HG02798 (cell line): ENCODE measurements at regions not wholly inside any gene's neighbourhood (a gene's known extent, or its start where the extent isn't known, plus 50 kb on each side); places are given as distances from the start of the nearest gene placed in this dataset.
"Not testable (repeated sequence)": the region's sequence is repeated elsewhere in the genome, so short reads cannot be mapped to it uniquely, and the experiment has no call there.

ENCODE experiments used
- ATAC-seq: cut with Tn5 transposase; IDR thresholded peaks from one replicate; pipeline ENCODE4 v1.9.1; 2021; ENCODE audit warnings: mild to moderate bottlenecking; ENCODE audit not compliant: unreplicated experiment, poor library complexity

DNA sequence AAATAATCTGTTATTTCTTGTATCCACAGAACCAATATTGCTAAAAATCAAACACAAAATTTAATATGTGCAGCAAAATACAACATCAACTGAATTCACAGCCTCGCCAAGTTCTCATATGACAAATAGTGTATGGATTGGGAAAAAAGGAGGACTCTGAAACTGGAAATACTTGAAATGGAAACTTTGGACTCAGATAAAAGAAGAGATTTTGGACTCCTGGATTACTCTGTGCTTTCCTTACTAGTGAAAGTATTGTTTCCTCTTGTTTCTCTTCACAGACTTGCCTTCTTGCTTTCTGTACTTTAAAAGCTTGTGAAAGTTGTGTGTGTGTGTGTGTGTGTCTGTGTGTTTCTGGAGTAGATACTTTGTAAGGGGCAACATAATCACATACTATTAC lies 1596.3 kb downstream of the PCDH9 start:
- no peak for ATAC-seq

DNA sequence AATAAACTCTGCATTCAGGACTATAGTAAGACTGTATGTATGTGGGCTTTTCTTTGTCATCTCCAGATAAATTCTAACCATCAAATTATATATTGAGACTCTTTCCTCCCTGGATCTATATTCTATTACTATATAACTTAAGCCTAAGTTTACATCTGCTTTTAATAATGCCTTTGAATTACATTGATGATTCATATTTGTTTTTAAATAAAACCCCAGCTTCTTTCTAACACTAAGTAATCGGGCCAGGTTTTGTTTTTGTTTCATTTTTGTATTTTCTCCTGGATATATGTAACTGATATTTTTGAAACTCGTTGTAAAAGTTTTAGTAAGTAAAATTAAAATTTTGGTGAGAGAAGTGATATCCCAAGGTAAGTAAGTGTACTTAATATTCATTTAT lies 1599.1 kb downstream of the PCDH9 start:
- ATAC-seq: no peak

DNA sequence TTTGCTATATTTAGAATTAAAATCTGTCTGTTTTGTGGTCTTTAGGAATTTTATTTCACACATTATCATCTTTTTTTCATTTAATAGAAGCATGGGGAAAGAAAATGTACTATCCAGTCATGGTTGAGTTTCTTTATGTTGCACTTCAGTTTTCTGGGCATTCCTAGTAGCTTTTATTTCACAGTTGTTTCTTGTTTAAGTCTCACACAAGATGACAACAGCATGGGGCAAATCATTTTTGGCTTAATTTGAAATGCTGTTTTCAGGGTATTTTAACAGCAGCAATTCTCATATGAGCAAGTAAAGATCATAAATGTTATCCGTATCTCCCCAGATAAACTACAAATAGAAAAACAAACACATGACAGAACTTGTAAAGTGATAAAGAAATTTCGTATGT lies 1600.2 kb downstream of the PCDH9 start:
- no peak for ATAC-seq

DNA sequence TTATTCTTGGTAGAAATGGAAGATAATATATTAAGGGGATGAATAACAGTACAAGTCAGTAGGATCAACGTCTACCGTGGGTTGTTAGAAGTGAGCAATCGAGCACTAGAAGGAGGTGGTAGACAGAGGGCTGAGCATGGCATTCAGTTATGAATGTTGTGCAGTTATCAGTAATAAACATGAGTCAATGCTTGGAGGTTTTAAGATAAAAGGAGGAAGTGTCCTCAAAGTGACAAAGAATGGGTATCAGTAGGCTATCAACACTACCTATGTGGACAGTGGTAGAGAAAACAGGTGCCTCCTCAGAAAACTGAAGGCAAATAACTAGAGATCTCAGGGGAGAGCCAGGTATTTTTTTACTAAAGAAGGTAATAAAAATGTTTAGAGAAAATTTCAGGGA lies 1607.0 kb downstream of the PCDH9 start:
- no peak for ATAC-seq

DNA sequence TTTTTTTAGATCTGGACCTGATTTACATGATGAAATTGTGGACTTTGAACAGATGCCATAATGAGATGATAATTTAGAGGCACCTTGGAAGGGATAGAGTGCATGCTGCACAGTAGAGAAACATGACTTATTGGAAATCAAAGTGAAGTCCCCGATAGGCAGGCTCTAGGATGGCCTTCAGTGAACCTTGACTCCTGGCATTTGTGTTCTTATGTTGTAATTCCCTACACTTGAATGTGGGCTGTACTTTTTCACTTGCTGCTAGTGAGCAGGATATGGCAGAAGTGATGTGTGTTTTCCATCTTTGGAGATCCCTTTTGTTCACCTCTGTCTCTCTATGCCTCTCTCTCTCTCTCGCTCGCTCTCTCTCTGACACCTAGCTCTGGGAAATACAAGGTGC lies 1614.6 kb downstream of the PCDH9 start:
- no peak for ATAC-seq

DNA sequence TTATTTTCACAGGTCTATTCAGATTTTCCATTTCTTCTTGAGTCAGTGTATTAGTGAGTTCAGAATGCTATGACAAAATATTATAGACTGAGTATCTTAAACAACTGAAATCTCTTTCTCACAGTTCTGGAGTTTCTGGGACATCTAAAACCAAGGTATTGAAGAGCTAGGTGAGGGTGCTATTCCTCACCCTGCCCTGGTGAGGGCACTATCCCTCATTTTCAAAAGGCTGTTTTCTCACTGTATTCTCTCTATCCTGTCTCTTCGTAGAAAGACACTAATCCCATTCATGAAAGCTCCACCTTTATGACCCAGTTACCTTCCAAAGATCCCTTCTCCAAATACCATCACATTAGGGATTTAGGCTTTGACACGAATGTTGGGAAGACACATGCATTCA lies 1617.1 kb downstream of the PCDH9 start:
- ATAC-seq: no peak

DNA sequence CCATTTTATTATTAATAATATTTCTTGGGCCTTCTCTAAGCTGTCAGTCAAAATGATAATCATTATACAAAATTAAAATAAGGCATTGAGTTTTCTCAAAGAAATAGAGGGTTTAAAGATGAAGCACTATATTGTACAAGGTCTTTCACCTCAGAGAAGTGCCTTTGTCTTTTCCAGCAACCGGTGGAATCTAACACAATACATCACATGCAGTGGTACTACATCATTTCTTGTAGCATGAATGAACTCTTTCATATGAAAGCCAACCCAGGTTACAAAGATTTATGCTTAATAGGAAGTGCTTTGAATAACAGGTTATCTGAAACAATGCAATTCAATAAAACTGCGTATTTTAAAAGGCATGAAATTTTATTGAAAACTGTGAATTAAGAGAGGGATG lies 1620.8 kb downstream of the PCDH9 start:
- no peak for ATAC-seq

DNA sequence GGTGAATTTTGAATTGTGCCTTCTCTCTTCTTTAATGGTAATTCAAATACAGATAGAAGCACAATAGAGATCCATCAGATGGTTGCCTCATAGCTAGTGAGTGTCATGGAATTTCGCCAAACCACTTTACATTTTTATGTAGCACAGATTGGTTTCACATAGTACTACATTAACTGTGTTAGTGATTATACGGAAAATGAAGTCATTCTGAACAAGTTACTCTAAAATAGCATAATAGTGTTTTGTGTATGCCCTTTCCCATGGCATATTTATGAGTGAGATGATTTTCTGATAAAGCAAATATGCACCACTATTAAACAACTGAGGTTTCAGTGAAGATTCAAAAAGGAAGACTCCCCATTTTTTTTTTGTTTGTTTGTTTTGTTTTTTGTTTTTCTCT lies 1623.5 kb downstream of the PCDH9 start:
- ATAC-seq: no peak

DNA sequence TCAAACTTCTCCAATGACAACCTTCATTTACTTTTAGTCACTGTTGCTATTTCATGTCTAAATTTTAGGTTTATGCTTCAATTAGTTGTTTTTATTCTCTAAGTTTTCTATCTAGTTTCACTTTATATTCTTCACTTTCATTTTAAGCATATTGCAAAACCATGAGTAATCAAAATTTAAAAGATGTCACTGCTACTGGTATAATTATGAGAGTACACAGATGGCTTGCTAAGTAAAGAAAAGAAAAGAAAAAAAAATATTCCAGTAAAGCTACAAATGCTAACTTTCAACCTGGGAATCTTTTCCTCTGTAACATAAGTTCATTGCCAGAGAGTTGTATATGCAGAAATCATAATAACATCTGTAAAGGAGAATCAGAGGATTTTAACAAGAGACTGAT lies 1624.7 kb downstream of the PCDH9 start:
- ATAC-seq: no peak

DNA sequence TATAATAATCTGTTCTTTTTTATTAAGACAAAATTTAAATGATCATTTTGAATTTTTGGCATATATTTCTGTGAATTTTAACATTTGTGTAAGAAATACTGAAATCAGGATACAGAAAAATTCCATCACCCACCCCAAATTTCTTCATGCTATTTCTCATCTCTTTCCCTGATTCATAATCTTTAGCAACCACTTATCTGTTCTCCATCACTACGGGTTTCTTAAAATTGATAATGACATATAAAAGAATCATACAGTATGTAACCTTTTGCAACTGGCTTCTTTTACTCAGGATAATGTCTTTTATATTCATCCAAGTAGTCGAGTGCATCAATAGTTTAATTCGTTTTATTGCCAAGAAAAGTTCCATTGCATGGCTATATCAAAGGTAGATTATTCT lies 1627.0 kb downstream of the PCDH9 start:
- ATAC-seq: no peak

DNA sequence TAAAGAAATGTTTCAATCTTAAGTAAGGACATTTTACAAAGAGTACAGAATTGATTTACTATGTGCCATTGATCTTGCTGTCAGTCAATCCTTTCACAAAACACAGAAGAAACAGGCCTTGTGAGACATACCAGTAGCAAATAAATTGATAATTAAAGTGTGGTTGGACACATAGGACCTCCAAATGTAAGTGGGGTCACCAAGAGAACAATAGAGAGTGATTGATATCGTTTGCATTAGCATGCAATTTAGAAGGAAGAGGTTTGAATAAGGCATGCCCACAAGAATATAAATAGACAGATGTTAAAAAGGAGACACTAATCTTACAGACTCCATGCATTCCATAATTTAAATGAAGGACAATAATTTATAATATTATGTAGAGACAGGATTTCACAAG lies 1628.3 kb downstream of the PCDH9 start:
- ATAC-seq: no peak

DNA sequence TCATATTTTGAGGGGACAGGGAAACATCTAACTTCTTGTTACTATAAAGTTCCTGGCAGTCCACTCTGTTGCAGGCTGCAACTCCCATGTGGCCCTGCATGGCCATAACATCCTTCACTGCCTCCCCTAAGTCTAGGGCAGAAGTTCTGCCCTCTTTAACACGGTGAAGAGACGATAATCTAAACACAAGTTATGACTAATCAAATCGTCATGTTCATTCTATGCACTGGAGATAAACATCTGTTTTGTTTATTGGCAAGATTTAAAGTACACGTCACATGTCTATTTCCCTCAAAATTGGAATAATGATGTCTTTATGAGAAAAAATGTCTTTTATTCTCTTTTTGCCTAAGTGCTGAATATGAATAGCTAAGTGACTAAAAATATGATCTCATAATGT lies 1629.4 kb downstream of the PCDH9 start:
- ATAC-seq: no peak

DNA sequence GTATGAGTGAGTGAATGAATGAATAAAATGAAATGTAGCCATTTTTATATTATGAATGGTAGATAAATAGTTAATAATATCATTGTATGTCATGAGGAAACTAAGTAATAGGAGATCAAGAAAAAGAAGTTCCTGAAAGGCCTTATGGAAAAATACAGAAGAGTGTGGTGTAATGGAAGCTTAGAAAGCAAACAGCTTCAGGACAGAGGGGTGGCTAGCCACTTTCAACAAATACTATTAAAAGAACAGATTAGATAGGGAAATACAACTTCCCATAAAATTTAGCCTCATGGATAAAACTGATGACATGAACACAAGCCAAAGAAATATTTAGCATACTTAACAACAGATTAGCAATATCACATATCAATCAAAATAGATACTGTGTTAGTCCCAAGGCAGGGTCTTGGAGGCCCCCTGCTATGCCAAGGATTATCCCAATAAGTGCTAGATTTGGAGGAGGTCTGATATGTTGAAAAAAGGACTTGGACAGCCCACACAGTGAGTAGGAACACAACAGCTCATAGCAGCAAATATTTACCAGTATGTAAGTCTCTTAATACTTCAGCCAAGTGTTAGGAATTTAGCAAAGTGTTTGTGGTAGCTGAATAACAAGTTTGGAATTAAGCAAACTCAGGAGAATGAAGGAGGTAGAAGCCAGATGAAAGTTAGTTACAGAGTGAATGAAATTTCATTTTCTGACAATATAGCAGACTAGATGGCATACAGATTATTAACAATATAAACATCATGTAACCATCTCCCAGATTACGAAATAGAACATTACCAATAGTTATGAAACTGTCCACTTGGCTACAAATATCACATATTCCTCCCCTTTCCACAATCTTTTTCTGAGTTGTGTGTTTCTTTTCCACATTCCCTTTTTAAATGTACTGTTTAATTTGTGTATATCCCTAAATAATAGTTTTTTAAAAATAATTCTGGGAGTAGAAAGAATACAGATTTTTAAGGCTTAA lies 1632.0 kb downstream of the PCDH9 start:
- ATAC-seq: no peak

DNA sequence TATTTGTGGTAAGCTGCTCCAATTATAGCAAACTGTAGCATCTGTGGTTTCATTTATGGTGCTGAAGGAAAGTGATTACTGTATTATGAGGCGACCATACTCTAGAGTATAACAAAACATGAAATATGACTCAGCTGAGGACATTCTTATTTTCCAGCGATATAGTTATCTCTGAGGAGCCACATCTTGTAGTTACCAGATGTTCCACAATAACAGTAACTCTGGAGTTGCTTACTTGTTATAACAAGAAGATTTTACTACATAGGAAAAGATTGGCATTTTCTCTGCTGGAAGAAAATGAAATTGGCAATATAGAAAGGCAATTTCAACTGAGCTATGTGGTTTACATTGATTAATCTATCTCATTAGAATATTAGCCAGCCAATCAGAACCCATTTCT lies 1634.2 kb downstream of the PCDH9 start:
- ATAC-seq: no peak

DNA sequence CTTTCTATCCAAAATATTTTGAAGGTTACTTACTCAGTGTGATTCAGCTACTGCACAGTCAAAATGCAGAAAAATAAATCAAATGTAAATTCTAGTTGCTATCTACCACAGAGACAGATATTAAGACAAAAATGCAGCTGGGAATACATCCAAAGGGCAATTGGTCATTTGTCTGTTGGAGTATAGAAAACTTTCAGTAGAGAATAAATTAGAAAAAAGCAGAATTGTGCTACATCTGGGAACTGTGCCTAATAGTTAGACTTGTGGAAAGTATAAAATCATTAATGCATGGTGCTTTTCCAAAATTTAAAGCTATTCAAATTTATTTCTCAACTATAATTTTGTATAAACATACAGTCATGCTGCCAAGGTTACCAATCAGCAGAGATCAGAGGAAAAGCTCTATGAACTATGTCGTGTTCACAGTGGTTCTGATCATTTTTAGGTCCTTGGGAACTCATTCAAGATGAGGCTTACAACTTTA lies 1635.8 kb downstream of the PCDH9 start:
- ATAC-seq: no peak

DNA sequence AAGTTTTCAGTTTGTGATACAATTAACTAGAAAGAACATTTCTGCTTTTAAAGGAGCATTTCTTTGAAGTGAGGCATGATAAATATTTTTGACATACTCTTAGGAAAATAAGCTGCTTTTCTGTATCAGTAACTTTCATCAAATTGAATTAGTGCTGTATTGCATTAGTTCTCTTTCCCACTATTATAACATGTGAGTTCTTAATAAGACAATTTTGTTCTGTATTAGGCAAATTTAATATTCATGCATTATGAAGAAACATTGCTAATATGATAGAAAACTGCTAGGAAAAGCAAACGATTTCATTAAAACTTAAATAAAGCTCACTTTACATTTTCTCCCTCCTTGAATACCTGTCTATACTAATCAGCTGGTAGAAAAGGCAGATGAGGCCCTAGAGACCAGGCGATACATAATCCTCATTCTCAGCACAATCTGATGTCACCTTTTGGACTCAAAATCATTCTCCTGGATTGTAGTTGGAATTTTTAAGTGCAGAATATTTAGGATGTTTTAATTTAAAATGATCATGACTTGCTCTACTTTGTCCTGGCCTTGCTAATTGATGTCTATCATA lies 1636.8 kb downstream of the PCDH9 start:
- ATAC-seq: no peak

DNA sequence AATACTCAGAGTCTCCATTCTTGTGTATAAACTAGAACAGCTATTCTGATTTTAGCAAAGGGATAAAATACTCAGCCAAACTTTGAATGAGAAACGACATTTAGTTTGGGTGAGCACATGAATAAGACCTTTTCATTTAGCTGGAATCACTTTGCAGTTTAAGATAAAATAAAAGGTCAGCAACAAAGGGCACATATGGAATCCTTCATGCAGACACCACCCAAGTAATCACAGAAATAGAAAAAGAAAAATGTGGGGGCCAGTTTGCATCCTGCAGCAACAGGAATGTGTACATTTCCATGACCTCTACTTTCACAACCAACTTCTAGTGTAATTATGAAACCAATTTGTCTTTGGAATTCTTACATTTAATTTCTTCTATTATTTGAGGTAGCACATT lies 1637.4 kb downstream of the PCDH9 start:
- ATAC-seq: no peak

DNA sequence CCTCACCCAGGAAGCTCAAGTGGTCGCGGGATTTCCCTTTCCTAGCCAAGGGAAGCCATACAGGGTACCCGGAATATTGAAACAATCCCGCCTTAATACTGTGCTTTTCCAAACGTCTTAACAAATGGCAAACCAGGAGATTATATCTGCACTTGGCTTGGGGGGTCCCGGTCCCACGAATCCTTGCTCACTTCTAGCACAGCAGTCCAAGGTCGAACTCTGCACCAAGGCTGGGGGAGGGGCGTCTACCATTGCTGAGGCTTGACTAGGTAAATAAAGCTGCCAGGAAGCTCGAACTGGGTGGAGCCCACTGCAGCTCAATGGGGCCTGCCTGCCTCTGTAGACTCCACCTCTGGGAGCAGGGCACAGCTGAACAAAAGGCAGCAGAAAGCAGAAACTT lies 1644.8 kb downstream of the PCDH9 start:
- no peak for ATAC-seq

DNA sequence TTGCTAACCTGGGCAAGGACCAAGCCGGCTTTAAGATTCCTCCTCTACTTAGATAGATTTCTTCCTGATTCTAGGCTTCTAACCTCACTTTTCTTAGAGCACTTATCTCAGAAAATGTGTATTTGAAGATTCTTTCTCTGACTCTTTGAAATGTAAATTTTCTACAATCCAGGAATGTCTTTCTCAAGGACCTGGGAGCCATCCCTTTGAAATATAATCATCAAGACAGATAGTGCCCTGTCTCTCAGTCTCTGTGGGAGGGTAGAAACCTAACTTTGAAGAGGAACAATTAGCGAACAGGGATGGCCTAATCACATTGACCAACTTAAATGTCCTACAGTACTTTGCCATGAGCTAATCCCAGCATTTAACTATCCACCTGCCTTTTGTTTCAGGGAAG lies 1646.0 kb downstream of the PCDH9 start:
- ATAC-seq: no peak

DNA sequence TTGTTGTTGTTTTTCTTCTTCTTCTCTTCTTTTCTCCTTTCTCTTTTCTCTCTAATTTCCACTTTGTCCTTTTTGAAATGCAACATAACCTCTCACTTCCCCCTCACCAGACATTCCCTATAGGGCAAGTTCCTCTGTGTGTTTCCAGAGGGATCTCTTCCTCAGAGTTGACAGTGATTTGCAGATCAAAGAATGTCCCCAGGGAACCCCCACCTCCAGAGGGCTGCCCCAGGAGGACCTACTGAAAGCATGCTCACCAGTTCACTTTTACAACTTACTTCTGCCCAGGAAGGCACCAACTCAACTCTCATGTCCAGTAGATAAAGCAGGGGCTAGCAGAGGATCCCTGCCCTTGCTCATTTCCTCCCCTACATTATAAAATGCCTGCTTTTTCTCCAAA lies 1648.0 kb downstream of the PCDH9 start:
- no peak for ATAC-seq

DNA sequence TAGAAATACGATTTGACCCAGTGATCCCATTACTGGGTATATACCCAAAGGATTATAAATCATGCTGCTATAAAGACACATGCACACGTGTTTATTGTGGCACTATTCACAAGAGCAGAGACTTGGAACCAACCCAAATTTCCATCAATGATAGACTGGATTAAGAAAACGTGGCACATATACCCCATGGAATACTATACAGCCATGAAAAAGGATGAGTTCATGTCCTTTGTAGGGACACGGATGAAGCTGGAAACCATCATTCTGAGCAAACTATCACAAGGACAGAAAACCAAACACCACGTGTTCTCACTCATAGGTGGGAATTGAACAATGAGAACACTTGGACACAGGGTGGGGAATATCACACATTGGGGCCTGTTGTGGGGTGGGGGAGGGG lies 1665.6 kb downstream of the PCDH9 start:
- not testable (repeated sequence) for ATAC-seq

DNA sequence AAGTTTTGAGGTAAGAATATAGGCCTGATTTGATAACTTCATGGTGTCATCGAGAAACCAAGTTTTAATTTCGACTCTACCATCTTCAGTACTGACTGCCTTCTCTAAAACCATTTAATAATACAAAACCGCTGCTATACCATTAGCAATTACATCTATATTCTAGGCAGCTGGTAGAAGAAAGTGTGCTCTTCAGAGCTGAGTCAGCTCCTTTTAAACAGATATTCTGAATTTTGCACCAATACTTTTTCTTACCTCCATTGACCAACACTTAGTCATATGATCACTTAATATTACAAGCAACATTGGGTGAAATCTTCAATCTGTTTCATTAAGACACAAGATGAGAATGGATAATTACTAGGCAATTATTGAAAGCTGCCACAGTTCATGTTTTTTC lies 1667.8 kb downstream of the PCDH9 start:
- no peak for ATAC-seq
